Coronary artery (tissue), 2 donors: ENCODE measurements at regions not wholly inside any gene's neighbourhood (a gene's known extent, or its start where the extent isn't known, plus 50 kb on each side); places are given as distances from the start of the nearest gene placed in this dataset.

Source experiments
- DNase-seq: peaks from one replicate; pipeline ENCODE4 v3.0.0-alpha.2; 2017; ENCODE audit warnings: low spot score
- H3K27ac ChIP-seq, 2 donors: fragments of 200-600 bp; sonication (generic); one replicate each; pipeline ENCODE4 v1.5.1; 2016 to 2019
- H3K4me3 ChIP-seq: fragments of 200-600 bp; sonication (generic); 2 replicates; pipeline ENCODE4 v1.5.1; 2016; ENCODE audit warnings: mild to moderate bottlenecking, moderate library complexity
- CTCF ChIP-seq: fragments of 200-600 bp; sonication (generic); IDR thresholded peaks from one replicate; pipeline ENCODE4 v1.5.1; 2019; ENCODE audit warnings: antibody characterized with exemption

GRCh38 chr18:41576643-41577042 is 378.4 kb upstream of the PIK3C3 start:
- TF ChIP-seq CTCF = no peak
- DNase-seq = no peak
- H3K27ac ChIP-seq = no peak overlapping the region

GRCh38 chr18:41569867-41570266 is 385.2 kb upstream of the PIK3C3 start:
- Histone ChIP-seq H3K27ac (no peak overlapping the region), H3K4me3 (no peak overlapping the region)
- no peak for DNase-seq
- no peak for TF ChIP-seq CTCF

More at GRCh38 chr18:41576643-41577042, 378.4 kb upstream of the PIK3C3 start:
- H3K4me3 ChIP-seq = no peak overlapping the region

DNA sequence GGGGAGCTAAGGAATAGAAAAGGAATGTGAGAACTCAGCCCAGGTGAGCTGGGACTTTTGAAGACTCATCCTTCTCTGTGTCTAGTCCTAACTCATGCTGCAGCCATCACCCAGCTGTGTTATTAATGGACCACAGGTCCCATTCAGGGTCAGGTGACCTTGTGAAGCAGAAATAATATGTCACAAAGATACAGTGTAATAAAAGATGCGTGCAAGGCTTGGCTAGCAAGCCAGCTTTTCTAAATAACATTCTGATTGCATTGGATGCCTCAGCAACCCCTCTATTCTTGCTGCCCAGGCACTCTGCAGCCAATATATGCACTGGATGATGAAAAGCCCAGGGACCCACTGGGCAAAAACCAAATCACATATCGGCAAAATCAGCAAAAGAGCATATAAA is 393.1 kb upstream of the PIK3C3 start:
- Histone ChIP-seq H3K4me3 (no peak overlapping the region), H3K27ac (no peak overlapping the region)
- DNase-seq = no peak
- no peak for TF ChIP-seq CTCF

DNA sequence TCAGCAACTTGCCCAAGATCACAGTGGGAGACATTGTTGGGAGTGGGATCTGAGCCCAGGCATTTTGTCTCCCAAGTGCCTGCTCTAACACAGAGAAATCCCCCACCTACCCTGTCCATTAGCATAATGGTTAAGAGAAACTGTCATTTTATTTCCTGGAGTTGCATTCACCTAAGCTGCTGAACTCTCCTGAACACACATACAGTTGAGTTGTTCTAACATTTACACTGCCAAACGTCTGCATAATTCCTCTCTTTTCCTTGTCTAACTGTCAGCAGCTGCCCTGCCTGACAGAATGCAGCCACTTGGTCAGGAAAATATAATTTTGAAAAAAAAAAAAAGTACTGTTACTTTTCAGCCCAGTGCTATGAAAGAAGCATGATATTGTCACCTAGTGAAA is 396.3 kb upstream of the PIK3C3 start:
- Histone ChIP-seq H3K27ac (no peak overlapping the region), H3K4me3 (no peak overlapping the region)
- no peak for TF ChIP-seq CTCF

DNA sequence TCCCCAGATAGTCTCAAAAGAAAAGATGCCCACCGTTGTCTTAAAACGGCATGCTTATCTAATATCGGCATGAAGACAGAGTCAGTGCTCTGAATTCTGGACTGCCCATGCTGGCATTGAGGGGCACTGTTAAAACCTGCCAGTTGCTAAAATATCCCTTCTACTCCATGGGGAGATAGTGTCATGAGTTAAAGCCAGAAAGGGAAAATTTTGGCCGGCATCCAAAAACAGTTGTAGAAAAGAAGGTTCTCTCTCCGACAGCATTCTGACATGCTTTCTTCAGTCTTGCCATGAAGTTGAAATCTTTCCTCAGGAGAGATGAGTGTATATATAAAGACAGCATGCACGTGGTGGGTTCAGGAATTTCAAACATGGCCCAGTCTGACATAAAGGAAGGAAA is 401.3 kb upstream of the PIK3C3 start:
- TF ChIP-seq CTCF = no peak
- no peak for DNase-seq
- Histone ChIP-seq H3K27ac (no peak overlapping the region), H3K4me3 (no peak overlapping the region)

More for the DNA sequence above, 396.3 kb upstream of the PIK3C3 start:
- DNase-seq = no peak

DNA sequence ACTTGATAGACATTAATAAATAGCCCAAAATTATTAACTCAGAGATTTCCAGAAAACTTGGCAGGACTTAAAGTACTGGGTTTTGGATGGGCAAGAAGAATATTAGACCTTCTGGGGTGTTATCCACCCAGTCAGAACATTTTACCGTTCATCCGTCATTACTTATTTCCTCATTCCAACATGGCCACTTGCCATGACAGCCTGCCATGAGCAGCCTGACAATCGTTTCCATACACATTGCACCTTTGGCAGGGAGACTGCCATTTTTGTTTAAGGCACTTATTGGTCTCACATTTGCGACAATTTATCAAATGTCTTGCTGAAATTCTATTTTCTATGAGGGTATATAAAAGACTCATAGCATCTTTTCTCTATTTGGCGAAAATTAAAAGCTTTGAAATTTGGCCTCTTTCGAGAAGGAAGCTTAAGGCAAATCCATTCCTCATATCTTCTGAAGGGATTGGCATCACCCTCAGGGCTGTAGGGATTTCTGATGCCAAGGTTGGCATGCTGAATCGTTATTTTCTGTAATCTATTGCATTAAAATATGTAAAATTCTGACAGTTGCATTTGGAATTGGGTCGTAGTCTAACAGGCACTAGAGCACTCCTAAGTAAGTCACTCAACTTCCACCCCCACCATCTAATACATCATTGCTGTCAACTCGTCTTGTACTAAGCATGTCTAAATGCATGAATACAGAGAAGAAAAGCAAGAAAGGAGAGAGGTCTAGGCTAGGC is 406.3 kb upstream of the PIK3C3 start:
- no peak for DNase-seq
- H3K4me3 ChIP-seq = no peak overlapping the region
- H3K27ac ChIP-seq = no peak overlapping the region
- no peak for TF ChIP-seq CTCF
